D341Med (cell line): ENCODE measurements at regions not wholly inside any gene's neighbourhood (a gene's known extent, or its start where the extent isn't known, plus 50 kb on each side); places are given as distances from the start of the nearest gene placed in this dataset.
"Not testable (repeated sequence)": the region's sequence is repeated elsewhere in the genome, so short reads cannot be mapped to it uniquely, and the experiment has no call there.

ENCODE experiments used
- DNase-seq: peaks from one replicate; pipeline ENCODE4 v3.0.0; 2012; ENCODE audit warnings: low spot score

GRCh38 chr1:191358724-191359123 lies 799.5 kb upstream of the RGS18 start:
- DNase-seq: no peak

GRCh38 chr1:191366686-191367085 lies 791.6 kb upstream of the RGS18 start:
- DNase-seq: no peak

GRCh38 chr1:191368891-191369654 lies 789.2 kb upstream of the RGS18 start:
- no peak for DNase-seq

- no peak for DNase-seq
Observed at GRCh38 chr1:191371626-191372025, 786.6 kb upstream of the RGS18 start.

- DNase-seq: no peak
Observed at GRCh38 chr1:191388283-191388682, 770.0 kb upstream of the RGS18 start.

GRCh38 chr1:191396622-191397021 lies 761.6 kb upstream of the RGS18 start:
- DNase-seq: no peak

GRCh38 chr1:191398551-191398950 lies 759.7 kb upstream of the RGS18 start:
- DNase-seq: no peak

- DNase-seq: no peak
Observed at GRCh38 chr1:191405417-191405816, 752.8 kb upstream of the RGS18 start.

GRCh38 chr1:191414981-191415640 lies 743.2 kb upstream of the RGS18 start:
- DNase-seq: no peak

GRCh38 chr1:191419842-191420241 lies 738.4 kb upstream of the RGS18 start:
- DNase-seq: no peak

- DNase-seq: no peak
Observed at GRCh38 chr1:191427593-191427992, 730.7 kb upstream of the RGS18 start.

GRCh38 chr1:191432817-191433216 lies 725.4 kb upstream of the RGS18 start:
- DNase-seq: no peak

- DNase-seq: no peak
Observed at GRCh38 chr1:191438979-191439378, 719.3 kb upstream of the RGS18 start.

- DNase-seq: not testable (repeated sequence)
Observed at GRCh38 chr1:191448279-191448678, 710.0 kb upstream of the RGS18 start.

- no peak for DNase-seq
Observed at GRCh38 chr1:191452586-191452985, 705.7 kb upstream of the RGS18 start.

- DNase-seq: no peak
Observed at GRCh38 chr1:191453487-191453886, 704.8 kb upstream of the RGS18 start.

- no peak for DNase-seq
Observed at GRCh38 chr1:191457889-191458288, 700.4 kb upstream of the RGS18 start.

- no peak for DNase-seq
Observed at GRCh38 chr1:191460234-191460633, 698.0 kb upstream of the RGS18 start.

GRCh38 chr1:191483988-191484387 lies 674.3 kb upstream of the RGS18 start:
- no peak for DNase-seq

- no peak for DNase-seq
Observed at GRCh38 chr1:191490303-191490702, 668.0 kb upstream of the RGS18 start.

GRCh38 chr1:191495040-191495439 lies 663.2 kb upstream of the RGS18 start:
- no peak for DNase-seq

GRCh38 chr1:191498318-191498717 lies 659.9 kb upstream of the RGS18 start:
- DNase-seq: no peak

- DNase-seq: no peak
Observed at GRCh38 chr1:191498825-191499224, 659.4 kb upstream of the RGS18 start.

- DNase-seq: no peak
Observed at GRCh38 chr1:191504999-191505398, 653.3 kb upstream of the RGS18 start.
